ENCODE measurements at regions not wholly inside any gene's neighbourhood (a gene's known extent, or its start where the extent isn't known, plus 50 kb on each side); places are given as distances from the start of the nearest gene placed in this dataset.
A peak's percentile ranks its signal among the peaks of the same experiment; 100 is the strongest.

GRCh38 chr6:45822246-45822812, 193.3 kb downstream of the CLIC5 start:
- Histone ChIP-seq H3K9ac (ENCODE audit: insufficient read depth, low read length, poor library complexity, severe bottlenecking) (no peak overlapping the region), H3K79me2 (ENCODE audit: insufficient read depth, low read length) (no peaks in the 10 kb centered on the region), H2AFZ (ENCODE audit: insufficient read depth, low read depth, low read length, poor library complexity, severe bottlenecking) (peak overlapping the region; percentile 43), H3K4me1 (ENCODE audit: control insufficient read depth in 1 of 2, insufficient read depth in 2 of 2, low read length in 2 of 2) (peaks cover 0 to 3% of the 10 kb centered on the region in 2 donors), H3K4me3 (replicated peaks in 1 of 3; ENCODE audit: low read depth in 2 of 3, low read length in 3 of 3) (peak overlapping the region in 1 of 3 experiments; percentile 6), H4K20me1 (ENCODE audit: insufficient read depth, low read length) (no peaks in the 10 kb centered on the region), H3K9me3 (replicated peaks in 1 of 2; ENCODE audit: control insufficient read depth in 1 of 2, insufficient read depth in 1 of 2, low read length in 2 of 2) (no peaks in the 10 kb centered on the region), H3K27me3 (ENCODE audit: control insufficient read depth in 2 of 2, insufficient read depth in 2 of 2, low read length in 2 of 2) (no peaks in the 10 kb centered on the region), H3K27ac (ENCODE audit: low read depth in 1 of 2, low read length in 2 of 2) (no peak overlapping the region), H3K4me2 (replicated peaks; ENCODE audit: extremely low read depth, low read length, poor library complexity, severe bottlenecking) (peak overlapping the region; percentile 38), H3K36me3 (replicated peaks in 1 of 2; ENCODE audit: control insufficient read depth in 1 of 2, insufficient read depth in 2 of 2, low read length in 2 of 2) (no peaks in the 10 kb centered on the region)
- Mint-ChIP-seq H3K4me3 (peak overlapping the region in 1 of 2 donors; percentile 68), H3K9me3 (peaks cover 2 to 11% (median 3%) of the 10 kb centered on the region in 7 donors), H3K36me3 (no peaks in the 10 kb centered on the region), H3K27me3 (ENCODE audit: low read depth in 3 of 3) (peaks cover 0 to 3% (median 0%) of the 10 kb centered on the region in 3 donors), H3K4me1 (peaks cover 8% of the 10 kb centered on the region), H3K27ac (peak overlapping the region in 1 of 7 donors; percentile 58)
- intact Hi-C loops (cut with micrococcal nuclease): no loop called here
- peak; percentile 4 to 14 (median 10) for DNase-seq
- WGBS (ENCODE audit: insufficient coverage): 0% methylated on average over 2 of the region's 5 CpGs
- TF ChIP-seq, protein P1, sequence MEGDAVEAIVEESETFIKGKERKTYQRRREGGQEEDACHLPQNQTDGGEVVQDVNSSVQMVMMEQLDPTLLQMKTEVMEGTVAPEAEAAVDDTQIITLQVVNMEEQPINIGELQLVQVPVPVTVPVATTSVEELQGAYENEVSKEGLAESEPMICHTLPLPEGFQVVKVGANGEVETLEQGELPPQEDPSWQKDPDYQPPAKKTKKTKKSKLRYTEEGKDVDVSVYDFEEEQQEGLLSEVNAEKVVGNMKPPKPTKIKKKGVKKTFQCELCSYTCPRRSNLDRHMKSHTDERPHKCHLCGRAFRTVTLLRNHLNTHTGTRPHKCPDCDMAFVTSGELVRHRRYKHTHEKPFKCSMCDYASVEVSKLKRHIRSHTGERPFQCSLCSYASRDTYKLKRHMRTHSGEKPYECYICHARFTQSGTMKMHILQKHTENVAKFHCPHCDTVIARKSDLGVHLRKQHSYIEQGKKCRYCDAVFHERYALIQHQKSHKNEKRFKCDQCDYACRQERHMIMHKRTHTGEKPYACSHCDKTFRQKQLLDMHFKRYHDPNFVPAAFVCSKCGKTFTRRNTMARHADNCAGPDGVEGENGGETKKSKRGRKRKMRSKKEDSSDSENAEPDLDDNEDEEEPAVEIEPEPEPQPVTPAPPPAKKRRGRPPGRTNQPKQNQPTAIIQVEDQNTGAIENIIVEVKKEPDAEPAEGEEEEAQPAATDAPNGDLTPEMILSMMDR (IDR thresholded peaks at IDR 0.05): no peak

- intact Hi-C loops (cut with micrococcal nuclease): no loop called here
- no peaks in the 10 kb centered on the region for H3K79me2 ChIP-seq (ENCODE audit: insufficient read depth, low read length)
Observed at GRCh38 chr6:45818655-45819054, 197.0 kb downstream of the CLIC5 start.

More at GRCh38 chr6:45818655-45819054, 197.0 kb downstream of the CLIC5 start:
- Histone ChIP-seq H3K9ac (ENCODE audit: insufficient read depth, low read length, poor library complexity, severe bottlenecking) (no peak overlapping the region), H3K9me3 (replicated peaks in 1 of 2; ENCODE audit: control insufficient read depth in 1 of 2, insufficient read depth in 1 of 2, low read length in 2 of 2) (peaks cover 0 to 3% of the 10 kb centered on the region in 2 donors), H3K36me3 (replicated peaks in 1 of 2; ENCODE audit: control insufficient read depth in 1 of 2, insufficient read depth in 2 of 2, low read length in 2 of 2) (no peaks in the 10 kb centered on the region), H3K4me1 (ENCODE audit: control insufficient read depth in 1 of 2, insufficient read depth in 2 of 2, low read length in 2 of 2) (peaks cover 0 to 3% of the 10 kb centered on the region in 2 donors), H2AFZ (ENCODE audit: insufficient read depth, low read depth, low read length, poor library complexity, severe bottlenecking) (no peak overlapping the region), H3K4me2 (replicated peaks; ENCODE audit: extremely low read depth, low read length, poor library complexity, severe bottlenecking) (no peak overlapping the region), H3K27me3 (ENCODE audit: control insufficient read depth in 2 of 2, insufficient read depth in 2 of 2, low read length in 2 of 2) (no peaks in the 10 kb centered on the region), H3K4me3 (replicated peaks in 1 of 3; ENCODE audit: low read depth in 2 of 3, low read length in 3 of 3) (no peak overlapping the region), H3K27ac (ENCODE audit: low read depth in 1 of 2, low read length in 2 of 2) (no peak overlapping the region), H4K20me1 (ENCODE audit: insufficient read depth, low read length) (no peaks in the 10 kb centered on the region)
- 100% methylated on average over 2 of the region's 4 CpGs for WGBS (ENCODE audit: insufficient coverage)
- peaks cover 2 to 7% (median 3%) of the 10 kb centered on the region in 7 donors for H3K9me3 Mint-ChIP-seq
- H3K36me3 Mint-ChIP-seq: no peaks in the 10 kb centered on the region
- no peak overlapping the region for H3K27ac Mint-ChIP-seq
- DNase-seq: no peak
- H3K4me1 Mint-ChIP-seq: peaks cover 8% of the 10 kb centered on the region
- TF ChIP-seq, protein P1 (IDR thresholded peaks at IDR 0.05): no peak
- peaks cover 0 to 3% (median 0%) of the 10 kb centered on the region in 3 donors for H3K27me3 Mint-ChIP-seq (ENCODE audit: low read depth in 3 of 3)
- H3K4me3 Mint-ChIP-seq: no peak overlapping the region
